ENCODE measurements at regions not wholly inside any gene's neighbourhood (a gene's known extent, or its start where the extent isn't known, plus 50 kb on each side); places are given as distances from the start of the nearest gene placed in this dataset.

- no peak for TF ChIP-seq CTCF (IDR thresholded peaks at IDR 0.05; ENCODE audit: low read depth, low read length)
- no peak for DNase-seq (ENCODE audit: extremely low read depth, low read depth)
Measured at GRCh38 chr12:91566328-91567099, 383.9 kb upstream of the DCN start.

DNA sequence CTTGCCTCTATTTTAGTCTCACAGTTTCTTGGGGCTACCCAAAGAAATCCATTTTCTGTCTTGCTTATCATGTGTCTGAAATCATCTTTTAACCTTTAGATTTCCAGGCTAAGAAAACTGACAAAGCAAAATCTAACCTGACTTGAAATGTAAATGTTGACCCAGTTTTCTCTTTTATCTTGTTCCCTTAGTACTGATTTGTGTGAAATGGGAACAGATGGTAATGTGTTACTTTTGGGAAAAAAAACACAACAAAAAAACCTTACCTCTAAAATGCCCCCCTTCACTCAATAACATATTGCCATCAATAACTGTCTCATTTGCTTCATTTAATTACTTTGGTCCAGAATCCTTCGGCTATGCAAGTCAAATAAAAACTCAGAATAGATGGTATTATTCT is 383.2 kb upstream of the DCN start:
- DNase-seq (ENCODE audit: extremely low read depth, low read depth), result no peak
- TF ChIP-seq CTCF (IDR thresholded peaks at IDR 0.05; ENCODE audit: low read depth, low read length), result no peak

DNA sequence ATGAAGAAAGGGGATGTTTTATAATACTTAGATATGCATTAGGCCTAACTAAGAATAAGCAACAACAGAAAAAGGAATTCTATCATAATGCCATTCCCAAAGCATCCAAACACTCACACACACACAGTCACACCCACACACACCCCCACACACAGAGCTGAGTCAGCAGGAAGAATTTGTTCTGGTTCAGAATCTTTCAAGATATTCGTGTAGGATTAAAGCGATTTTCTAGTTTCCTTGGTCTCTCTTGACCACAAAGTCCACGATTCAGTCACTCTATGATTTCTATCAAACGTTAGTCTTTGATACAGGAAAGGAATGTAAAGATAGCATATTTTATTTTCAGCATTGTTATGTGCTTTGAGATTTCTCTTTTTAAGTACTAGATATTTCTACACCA is 382.6 kb upstream of the DCN start:
- DNase-seq (ENCODE audit: extremely low read depth, low read depth), result no peak
- TF ChIP-seq CTCF (IDR thresholded peaks at IDR 0.05; ENCODE audit: low read depth, low read length), result no peak

DNA sequence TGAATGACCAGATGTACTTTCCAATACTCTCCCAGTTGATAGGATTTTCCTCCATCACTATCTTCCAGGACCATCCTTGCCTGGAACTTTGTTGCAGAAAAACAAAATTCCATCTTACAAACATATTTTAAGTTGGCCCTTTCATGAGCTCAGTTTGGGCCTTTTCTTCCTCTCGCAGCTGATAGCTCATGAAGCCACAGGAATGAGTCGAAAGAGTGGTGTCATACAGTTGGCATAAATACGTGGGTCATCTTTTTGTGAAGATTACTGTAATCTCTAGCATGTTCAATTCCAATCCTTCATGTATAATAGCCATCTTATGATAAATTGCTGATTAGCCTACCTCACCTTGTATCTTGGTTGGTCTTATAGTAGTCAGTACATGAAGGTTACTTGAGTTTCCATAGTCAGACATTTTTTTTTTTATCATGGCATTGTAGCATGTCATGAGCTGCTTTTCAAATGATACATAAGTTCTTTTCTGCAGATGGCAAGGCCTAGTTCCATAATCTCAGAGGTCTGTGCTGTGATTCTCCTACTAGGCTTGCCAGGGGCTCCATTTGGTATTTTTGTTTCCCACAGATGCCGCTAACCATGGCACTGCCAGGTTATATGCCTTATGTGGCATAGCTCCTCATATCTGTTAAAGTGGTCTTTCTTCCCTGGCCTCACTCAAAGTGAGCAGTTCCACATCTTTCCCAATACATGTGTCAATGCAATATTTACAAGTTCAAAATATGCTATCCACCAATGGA is 380.6 kb upstream of the DCN start:
- no peak for DNase-seq (ENCODE audit: extremely low read depth, low read depth)
- no peak for TF ChIP-seq CTCF (IDR thresholded peaks at IDR 0.05; ENCODE audit: low read depth, low read length)

GRCh38 chr12:91562476-91562875 is 379.9 kb upstream of the DCN start:
- DNase-seq (ENCODE audit: extremely low read depth, low read depth), result no peak
- TF ChIP-seq CTCF (IDR thresholded peaks at IDR 0.05; ENCODE audit: low read depth, low read length), result no peak

- TF ChIP-seq CTCF (IDR thresholded peaks at IDR 0.05; ENCODE audit: low read depth, low read length), result no peak
- no peak for DNase-seq (ENCODE audit: extremely low read depth, low read depth)
Measured at GRCh38 chr12:91561958-91562325, 379.3 kb upstream of the DCN start.

GRCh38 chr12:91561301-91561957 is 378.8 kb upstream of the DCN start:
- no peak for TF ChIP-seq CTCF (IDR thresholded peaks at IDR 0.05; ENCODE audit: low read depth, low read length)
- no peak for DNase-seq (ENCODE audit: extremely low read depth, low read depth)
